GM21423 (cell line): ENCODE measurements at regions not wholly inside any gene's neighbourhood (a gene's known extent, or its start where the extent isn't known, plus 50 kb on each side); places are given as distances from the start of the nearest gene placed in this dataset.
"Not testable (repeated sequence)": the region's sequence is repeated elsewhere in the genome, so short reads cannot be mapped to it uniquely, and the experiment has no call there.

Experiments used
- ATAC-seq: cut with Tn5 transposase; IDR thresholded peaks from one replicate; pipeline ENCODE4 v1.9.1; 2021; ENCODE audit warnings: mild to moderate bottlenecking, moderate library complexity; ENCODE audit not compliant: unreplicated experiment

DNA sequence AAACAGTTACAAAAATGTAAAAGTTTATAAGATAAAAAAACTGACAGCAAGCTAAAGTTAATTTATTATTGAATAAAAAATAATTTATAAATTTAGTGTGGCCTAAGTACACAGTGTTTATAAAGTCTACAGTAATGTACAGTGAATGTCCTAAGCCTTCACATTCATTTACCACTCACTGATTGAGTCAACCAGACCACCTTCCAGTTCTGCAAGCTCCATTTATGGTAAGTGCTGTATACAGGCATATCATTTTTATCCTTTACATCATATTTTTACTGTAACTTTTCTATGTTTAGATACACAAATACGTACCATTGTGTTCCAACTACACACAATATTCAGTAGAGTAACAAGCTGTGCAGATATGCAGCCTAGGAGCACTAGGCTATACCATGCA lies 184.2 kb upstream of the LRATD1 start:
- ATAC-seq = no peak

DNA sequence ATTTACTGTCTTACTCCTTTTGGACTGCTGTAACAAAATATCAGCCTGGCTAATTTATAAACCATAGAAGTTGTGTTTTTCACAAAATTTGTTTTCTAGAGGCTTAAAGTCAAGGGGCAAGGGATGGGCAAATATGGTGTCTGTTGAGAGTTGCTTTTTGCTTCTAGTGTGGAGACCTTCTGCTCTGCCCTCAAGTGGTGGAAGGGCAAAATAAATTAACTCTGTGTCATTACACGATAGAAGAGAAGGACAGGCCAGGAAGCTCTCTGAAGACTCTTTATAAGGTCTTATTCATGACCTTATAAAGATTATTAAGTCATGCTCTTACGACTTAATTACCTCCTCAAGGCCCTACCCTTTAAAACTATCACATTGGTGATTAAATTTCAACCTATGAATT lies 181.2 kb upstream of the LRATD1 start:
- ATAC-seq = no peak

DNA sequence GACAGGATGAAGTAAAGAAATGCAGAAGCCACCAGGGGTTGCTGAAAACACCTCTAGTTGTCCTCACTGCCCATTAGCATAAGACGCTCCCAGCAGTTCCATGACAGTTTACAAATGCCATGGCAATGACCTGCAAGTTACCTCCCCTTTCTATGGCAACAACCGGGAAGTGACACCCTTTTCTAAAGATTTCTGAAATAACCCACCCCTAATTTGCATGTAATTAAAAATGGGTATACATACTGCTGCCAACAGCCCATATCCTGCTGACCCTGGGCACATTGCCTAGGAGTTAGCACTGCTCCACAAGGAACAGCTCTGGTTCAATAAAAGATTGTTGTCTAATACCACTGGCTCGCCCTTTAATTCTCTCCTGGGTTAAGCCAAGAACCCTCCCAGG lies 178.3 kb upstream of the LRATD1 start:
- ATAC-seq = no peak

DNA sequence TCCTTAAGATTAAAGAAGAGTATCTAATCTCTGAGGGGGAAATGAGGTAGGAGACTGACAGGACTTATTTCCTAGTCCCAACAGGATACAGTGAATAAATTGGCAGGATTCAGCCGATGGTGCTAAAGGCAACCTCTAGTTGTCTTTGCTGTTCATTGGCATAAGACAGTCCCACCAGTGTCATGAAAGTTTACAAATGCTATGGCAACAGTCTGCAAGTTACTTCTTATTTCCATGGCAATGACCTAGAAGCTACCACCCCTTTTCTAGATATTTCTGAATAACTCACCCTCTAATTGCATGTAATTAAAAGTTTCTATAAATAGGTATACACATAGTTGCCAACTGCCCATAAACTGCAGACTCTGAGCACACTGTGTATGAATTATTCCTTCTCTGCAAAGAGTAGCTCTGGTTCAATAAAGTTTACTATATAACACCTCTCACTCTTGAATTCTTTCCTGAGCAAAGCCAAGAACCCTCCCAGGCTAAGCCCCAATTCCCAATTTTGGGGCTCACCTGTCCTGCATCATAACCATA lies 172.7 kb upstream of the LRATD1 start:
- ATAC-seq = no peak

DNA sequence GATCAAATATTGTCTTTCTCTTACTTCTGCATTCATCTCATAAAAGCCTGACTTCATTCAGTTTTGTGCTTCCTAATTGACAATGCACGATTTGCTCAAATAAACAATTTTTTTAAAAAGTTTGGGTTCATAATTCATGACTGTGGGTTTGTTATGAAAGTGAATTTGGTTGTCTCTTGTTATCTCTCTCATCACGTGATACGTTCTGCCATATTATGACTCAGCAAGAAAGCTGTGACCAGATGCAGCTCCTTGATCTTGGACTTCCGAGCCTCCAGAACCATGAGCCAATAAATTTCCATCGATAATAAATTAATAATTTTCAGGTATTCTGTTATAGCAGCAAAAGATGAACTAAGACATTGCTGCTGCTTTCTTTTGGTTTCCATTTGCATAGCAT lies 156.5 kb upstream of the LRATD1 start:
- ATAC-seq = no peak

DNA sequence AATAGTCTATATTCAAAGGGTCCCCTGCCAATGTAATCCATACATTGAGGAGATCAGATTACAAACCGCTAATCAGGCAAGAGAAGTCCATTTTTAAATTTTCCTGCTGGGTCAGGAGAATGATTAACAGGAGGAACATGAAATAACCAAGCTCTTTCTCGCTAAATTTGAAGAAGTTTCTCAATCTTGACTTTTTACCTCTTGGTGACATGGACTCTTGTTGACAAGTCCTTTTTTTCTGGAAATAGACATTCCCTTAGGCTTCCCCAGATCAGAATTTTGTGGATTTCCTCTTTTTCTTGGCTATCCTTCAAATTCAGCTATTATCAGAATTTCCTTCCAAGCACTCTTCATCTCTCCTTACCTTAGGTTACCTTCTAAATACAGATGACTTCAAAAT lies 153.0 kb upstream of the LRATD1 start:
- ATAC-seq = no peak

DNA sequence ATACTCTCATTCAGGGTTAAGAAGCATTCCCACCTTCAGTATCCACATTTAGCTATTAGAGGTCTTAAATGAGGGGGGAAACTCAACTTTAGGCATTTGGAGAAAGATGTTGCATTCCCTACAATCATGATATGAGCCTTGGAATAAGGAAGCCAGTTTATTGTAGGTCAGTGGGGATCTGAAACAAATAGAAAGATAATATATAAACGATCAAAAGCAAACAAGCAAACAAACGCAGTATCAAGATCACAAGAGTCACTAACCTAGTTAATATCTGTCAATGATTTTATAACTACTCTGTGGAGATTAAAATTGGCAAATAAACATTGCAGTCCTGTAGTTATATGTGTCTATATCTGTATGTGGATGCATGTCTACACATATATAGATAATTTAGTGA lies 152.4 kb upstream of the LRATD1 start:
- ATAC-seq = no peak

DNA sequence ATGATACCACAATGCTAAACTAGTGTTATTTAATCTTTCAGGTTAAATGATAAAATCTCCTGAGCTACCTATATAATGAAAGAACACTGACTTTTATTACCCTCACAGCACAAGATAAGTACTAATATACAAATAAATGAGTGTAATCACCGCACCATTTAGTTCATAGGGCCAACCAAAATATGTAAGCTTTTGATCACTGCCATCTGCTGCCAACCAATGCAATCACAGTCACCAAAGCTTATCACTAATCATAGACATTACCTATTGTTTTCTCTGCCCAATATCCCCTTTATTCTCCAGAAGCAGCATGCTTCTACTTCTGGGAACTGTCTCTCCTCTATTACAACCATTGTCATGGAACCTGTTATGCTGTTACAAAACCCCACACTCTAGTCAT lies 151.6 kb upstream of the LRATD1 start:
- no peak for ATAC-seq

DNA sequence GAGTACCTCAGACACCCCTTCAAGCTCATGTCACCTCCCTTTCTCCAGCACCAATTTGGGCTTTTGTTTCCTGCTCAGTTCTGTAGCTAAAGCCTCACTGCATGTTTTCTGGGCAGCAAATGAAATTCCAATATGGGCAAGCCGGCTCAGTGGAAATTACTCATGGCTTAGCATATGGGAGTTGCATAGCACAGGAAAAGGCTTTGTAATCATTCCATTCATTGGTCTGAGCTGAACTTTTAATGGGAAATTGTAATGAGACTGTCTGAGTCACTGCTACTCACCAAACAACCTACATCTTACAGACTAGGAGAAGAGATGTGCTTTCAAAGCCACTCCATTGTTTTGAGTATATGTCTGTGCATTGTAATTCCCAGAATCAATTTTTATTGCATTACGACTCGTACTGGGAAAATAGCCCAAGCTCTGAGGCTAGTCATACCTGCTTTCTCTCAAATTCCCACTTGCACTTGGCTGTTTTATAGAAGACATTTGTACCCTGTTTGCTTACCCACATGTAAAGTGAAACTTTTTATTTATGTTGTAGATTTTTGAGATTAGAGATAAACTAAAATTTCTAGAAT lies 139.5 kb upstream of the LRATD1 start:
- no peak for ATAC-seq

DNA sequence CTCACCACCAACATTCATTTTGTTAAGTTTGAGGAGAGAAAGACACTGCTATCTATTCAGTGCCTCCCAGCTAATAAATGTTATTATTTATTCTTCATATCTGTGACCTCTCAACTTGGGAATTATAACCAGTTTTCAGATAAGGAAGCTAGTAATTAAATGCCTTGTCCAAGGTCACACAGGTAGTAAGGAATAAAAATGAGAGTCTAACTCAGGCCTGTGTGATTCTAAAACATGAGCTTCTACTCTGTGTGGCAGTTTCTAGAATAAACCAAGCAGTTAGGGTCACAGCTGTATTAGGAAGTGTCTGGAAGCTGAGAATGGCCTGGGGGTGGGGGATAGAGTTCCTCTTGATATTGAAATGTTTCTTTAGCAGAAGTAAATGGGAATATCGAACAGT lies 137.8 kb upstream of the LRATD1 start:
- ATAC-seq = no peak

DNA sequence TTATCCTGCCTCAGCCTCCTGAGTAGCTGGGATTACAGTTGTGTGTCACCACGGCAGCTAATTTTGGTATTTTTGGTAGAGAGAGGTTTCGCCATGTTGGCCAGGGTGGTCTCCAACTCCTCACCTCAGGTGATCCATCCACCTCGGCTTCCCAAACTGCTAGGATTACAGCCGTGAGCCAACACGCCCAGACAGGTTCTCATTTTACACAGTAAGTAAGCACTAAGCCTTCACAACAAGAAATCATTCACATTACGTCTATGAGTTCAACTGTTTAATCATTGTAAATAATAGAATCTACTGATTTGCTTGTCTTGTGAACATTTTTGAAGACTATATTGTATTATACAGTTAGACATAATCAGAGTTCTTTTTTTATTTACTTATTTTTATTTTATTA lies 131.5 kb upstream of the LRATD1 start:
- ATAC-seq = no peak

DNA sequence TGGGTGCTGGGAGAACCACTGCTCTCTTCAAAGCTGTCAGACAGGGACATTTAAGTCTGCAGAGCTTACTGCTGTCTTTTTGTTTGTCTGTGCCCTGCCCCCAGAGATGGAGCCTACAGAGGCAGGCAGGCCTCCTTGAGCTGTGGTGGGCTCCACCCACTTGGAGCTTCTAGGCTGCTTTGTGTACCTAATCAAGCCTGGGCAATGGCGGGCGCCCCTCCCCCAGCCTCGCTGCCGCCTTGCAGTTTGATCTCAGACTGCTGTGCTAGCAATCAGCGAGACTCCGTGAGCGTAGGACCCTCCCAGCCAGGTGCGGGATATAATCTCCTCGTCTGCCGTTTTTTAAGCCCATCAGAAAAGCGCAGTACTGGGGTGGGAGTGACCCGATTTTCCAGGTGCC lies 125.6 kb upstream of the LRATD1 start:
- not testable (repeated sequence) for ATAC-seq

DNA sequence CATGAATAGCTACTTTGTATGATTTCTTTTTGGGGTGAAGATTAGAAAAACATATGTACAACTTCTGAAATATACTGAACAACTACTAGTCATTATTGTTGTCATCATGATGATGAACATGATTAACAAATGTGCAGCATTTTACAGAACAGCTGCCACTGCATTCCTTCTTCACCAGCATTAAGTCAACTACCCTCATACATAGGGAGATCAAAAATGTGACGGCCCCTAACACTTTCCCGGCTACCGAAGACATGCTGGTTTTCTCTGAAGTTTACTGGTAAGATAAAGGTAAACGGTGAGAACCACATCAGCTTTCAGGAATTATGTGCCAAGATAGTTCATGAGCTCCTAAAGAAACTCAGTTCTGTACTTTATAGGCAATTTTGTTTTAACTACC lies 121.0 kb upstream of the LRATD1 start:
- no peak for ATAC-seq

DNA sequence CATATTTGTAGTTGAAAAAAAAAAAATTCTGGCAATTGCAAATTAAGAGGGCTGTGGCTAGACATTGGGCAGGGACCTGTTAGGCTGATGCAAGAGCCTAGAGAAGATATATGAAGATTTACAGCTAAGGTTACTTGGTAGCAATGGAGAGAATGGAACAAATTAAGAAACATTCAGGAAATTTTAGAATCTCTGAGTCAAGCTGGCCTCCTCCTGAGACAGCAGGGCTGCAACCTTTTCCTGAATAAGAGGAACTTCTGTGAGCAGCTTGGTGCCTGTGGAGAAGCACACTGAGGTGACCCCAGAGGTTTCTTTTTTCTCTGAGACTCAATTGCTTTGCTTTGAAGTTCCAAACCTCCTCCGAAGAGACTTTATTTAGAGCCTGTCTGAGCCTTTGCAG lies 118.6 kb upstream of the LRATD1 start:
- no peak for ATAC-seq

DNA sequence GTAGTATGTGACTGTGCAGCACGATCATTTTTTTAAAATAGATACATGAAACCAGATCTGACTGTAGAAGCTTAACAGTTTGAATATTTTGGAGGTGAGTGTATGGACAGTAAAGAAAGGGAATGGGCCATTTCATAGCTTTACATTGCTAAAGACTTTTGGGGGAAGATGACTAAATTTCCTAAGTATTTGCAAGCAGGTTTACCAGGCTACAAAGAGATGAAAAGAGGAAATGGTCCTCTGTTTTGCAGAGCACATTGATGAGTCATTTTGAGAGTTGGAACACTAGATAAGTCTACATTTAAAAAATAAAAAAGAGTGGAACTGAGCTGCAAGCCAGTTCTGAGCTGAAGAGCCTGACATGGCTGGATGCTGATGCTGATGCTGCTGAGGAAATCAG lies 115.7 kb upstream of the LRATD1 start:
- ATAC-seq = no peak

DNA sequence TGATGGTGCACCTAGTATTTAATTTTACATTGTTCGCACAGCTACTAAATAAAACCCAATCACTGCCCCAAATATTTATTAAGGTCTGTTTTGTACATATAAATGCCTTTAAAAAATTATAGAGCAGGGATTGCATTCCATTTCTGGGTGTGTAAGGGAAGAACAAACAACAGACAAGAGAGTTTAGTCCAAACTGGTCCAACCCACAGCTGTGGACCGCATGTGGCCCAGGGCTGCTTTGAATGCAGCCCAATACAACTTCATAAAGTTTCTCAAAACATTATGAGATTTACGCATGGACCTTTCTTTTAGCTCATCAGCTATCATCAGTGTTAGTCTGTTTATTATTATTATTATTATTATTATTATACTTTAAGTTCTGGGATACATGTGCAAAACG lies 114.8 kb upstream of the LRATD1 start:
- ATAC-seq = no peak

DNA sequence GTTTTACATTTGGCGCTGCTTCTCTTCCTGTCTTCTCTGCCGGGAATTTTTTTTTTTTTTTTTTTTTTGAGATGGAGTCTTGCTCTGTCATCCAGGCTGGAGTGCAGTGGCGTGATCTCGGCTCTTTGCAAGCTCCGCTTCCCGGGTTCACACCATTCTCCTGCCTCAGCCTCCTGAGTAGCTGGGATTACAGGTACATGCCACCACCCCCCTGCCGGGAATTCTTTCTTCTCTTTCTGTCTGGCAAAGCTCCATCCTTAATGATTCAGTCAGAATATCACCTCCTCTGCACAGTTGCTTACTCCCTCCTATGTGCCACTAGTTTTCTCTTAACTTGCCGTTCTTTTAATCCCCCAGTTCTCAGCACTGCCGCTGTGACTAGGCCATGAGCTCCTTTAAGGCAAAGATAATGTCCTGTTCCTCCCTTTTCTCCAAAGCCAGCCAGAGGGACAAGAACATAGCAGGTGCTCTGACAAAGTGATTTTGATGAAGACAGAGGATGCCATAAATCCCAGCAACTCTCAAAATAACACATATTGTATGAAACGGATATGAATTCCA lies 112.1 kb upstream of the LRATD1 start:
- ATAC-seq = no peak

DNA sequence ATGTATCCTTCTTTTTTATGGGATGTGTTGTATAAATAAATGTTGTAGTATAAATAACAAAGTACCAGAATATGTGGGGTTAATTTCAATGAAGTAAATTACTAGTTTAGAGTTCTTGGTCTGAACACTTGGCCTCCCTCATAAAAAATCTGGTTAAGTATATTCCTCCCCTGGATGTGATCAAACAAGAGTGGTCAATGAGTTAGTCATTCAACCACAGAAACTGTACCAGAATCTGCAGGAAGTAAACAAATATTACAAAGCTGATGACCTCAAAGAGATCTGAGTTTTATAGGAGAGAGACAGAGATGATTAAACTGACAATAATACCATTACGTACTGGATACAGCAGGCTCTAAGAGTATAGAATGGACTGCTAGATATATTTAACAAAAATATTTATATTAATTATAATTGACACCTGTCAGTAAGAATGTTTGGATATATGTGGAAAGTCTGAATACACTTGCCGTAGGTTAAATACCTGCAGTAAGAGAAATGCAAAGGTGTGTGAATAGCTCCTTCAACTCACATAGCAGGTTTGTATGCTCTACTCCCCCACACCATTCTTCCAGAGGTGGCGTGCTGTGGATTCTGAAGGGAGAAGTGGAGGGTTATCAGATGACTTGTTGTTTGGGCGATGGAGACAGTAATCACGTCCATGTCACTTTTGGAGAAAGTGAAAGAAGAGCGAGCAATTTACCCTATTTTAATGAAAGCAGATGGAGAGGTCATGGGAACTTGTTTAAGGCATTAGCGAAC lies 108.3 kb upstream of the LRATD1 start:
- no peak for ATAC-seq

DNA sequence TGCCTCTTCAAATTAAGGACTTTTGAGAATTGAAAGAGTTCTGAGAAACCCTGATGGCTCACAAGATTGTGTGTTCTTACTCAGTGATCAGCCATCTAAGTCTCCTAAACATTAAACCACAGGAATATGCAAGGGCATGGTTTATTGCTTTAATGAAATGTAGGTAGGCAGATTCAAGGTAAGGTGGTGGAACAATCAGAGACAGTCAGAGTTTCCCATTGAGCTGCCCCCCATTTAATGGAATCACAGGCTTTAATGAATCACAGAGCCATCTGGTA lies 107.8 kb upstream of the LRATD1 start:
- no peak for ATAC-seq

DNA sequence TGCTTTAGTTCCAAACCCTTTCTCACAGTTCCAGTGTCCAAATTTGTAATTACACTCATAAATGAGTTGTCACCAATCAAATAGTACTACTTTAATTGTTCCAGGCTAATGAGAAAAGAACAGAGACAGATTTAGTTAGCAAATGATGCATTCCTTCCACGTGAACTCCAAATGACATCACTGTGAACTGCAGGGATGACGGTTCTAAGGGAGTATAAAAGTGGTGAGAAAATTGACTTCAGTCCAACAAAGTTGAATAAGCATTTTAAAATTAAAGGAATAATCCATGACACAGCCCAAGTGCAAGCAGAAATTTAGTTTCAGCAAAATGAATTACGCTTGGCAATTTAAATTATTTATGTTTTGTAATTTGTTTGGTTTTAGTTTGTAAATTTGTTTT lies 102.0 kb upstream of the LRATD1 start:
- ATAC-seq = no peak

DNA sequence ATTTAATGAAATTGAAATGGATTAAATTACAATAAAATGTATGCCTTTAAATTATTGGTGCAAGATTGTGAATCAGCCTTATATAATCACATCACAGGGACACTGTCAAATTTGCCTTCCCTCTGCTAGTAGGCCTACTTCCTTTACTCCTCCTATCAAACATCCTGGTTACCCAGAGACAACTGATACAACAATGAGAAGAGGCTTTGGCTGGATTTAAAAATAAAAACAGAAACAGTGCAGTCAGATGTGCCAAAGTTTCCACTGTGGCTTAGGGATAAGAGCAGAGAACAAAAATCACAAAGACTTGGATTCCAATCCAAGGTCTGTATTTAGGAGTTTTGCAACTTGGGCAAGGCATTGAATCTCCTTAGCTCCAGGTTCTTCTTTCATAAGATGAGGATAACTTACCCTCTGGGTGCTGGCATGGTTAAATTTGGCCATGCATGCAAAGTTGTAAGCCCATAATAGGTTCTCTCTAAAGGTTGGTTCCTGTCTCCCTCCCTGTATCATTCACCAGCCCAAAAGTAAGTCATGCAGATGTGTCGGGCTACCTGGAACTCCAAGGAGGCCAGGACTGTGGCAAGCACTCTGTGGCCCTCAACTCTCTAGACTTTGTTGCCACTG lies 99.3 kb upstream of the LRATD1 start:
- no peak for ATAC-seq

DNA sequence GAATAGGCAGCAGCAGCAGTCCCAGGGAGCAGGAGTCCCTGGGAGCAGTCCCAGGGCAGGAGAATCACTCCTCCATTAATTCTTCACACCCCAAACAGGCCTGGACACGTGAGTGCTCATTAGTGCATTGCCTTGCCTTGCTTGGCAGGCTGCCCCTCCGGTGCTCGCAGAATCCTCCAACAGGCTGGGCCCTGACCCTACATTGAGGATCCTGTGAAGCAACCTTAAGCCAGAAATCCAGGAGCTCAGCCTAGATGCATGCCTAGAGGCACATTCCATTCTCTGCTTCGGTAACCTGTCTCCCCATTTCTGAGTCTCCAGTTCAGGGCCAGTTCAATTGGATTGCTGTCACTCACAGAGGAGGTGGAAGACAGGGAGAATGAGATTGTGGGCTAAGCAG lies 97.4 kb upstream of the LRATD1 start:
- ATAC-seq = no peak
